ENCODE measurements at regions not wholly inside any gene's neighbourhood (a gene's known extent, or its start where the extent isn't known, plus 50 kb on each side); places are given as distances from the start of the nearest gene placed in this dataset.

GRCh38 chr2:187799601-187800000 lies 245.4 kb upstream of the TFPI start:
- TF ChIP-seq CTCF (IDR thresholded peaks at IDR 0.05; ENCODE audit: control extremely low read depth in 1 of 3, insufficient read depth in 1 of 3, low read depth in 1 of 3, low read length in 3 of 3) (no peak), USF2 (IDR thresholded peaks at IDR 0.05; ENCODE audit: low read length) (no peak), TBP (IDR thresholded peaks at IDR 0.05; ENCODE audit: low read depth, low read length) (no peak), ATF3 (IDR thresholded peaks at IDR 0.05; ENCODE audit: insufficient read depth, low read depth, low read length) (no peak), KDM1A (IDR thresholded peaks at IDR 0.05; ENCODE audit: borderline replicate concordance, low read length) (no peak), EZH2 (IDR thresholded peaks at IDR 0.05; ENCODE audit: low read depth, low read length, severe bottlenecking) (no peak), BCL11A (IDR thresholded peaks at IDR 0.05; ENCODE audit: low read depth in 2 of 2, low read length in 2 of 2) (no peak), GABPA (IDR thresholded peaks at IDR 0.05; ENCODE audit: borderline replicate concordance, insufficient read depth, low read length) (no peak), JUND (IDR thresholded peaks at IDR 0.05; ENCODE audit: low read length) (no peak), CBX8 (IDR thresholded peaks at IDR 0.05; ENCODE audit: borderline replicate concordance, low read depth, low read length) (no peak), SRF (IDR thresholded peaks at IDR 0.05; ENCODE audit: low read depth, low read length) (no peak), PHF8 (conservative IDR thresholded peaks at IDR 0.05; ENCODE audit: low read depth, low read length) (no peak), RAD21 (IDR thresholded peaks at IDR 0.05 in 1 of 2, conservative IDR thresholded peaks at IDR 0.05 in 1 of 2; ENCODE audit: low read depth in 2 of 2, low read length in 2 of 2) (no peak)

Measured in H1 (cell line).